ENCODE measurements at regions not wholly inside any gene's neighbourhood (a gene's known extent, or its start where the extent isn't known, plus 50 kb on each side); places are given as distances from the start of the nearest gene placed in this dataset.

GRCh38 chr10:93221171-93221496 lies 147.4 kb downstream of the CYP26A1 start:
- Histone ChIP-seq H3K4me1 (ENCODE audit: control insufficient read depth, extremely low read depth, insufficient read depth, low read length) (no peaks in the 10 kb centered on the region), H3K36me3 (ENCODE audit: control insufficient read depth in 2 of 2, extremely low read depth in 1 of 2, insufficient read depth in 2 of 2, low read length in 2 of 2) (no peaks in the 10 kb centered on the region), H3K9me3 (replicated peaks; ENCODE audit: control insufficient read depth, insufficient read depth, low read length) (no peaks in the 10 kb centered on the region), H2AFZ (ENCODE audit: low read depth, low read length) (no peak overlapping the region), H3K27me3 (ENCODE audit: control insufficient read depth in 2 of 2, insufficient read depth in 2 of 2, low read length in 2 of 2) (peaks cover 3 to 14% of the 10 kb centered on the region in 2 experiments), H3K4me3 (replicated peaks in 1 of 3; ENCODE audit: insufficient read depth in 1 of 3, low read depth in 1 of 3, low read length in 3 of 3) (no peak overlapping the region), H3K9ac (replicated peaks; ENCODE audit: extremely low read depth, insufficient read depth, low read length) (no peak overlapping the region), H3K9me1 (replicated peaks; ENCODE audit: control insufficient read depth, extremely low read depth, insufficient read depth, low read length) (no peaks in the 10 kb centered on the region), H4K20me1 (replicated peaks; ENCODE audit: control insufficient read depth, extremely low read depth, insufficient read depth, low read length) (no peaks in the 10 kb centered on the region), H3K27ac (ENCODE audit: insufficient read depth, low read depth, low read length) (no peak overlapping the region), H3K79me2 (ENCODE audit: control insufficient read depth, insufficient read depth, low read length) (no peaks in the 10 kb centered on the region), H3K4me2 (ENCODE audit: insufficient read depth, low read length) (no peak overlapping the region)
- POLR2A ChIA-PET: no interaction called here
- FAIRE-seq (no peak), DNase-seq (ENCODE audit: low read depth, low spot score) (no peak)
- intact Hi-C loops (cut with micrococcal nuclease): no loop called here
- dilution Hi-C loops (cut with MboI; ENCODE audit: extremely low pct_ligation_motif_present, low sequenced_read_pairs): no loop called here
- BruUV-seq (replicated peaks): no TSS peak
- CTCF ChIA-PET: no interaction called here
- TF ChIP-seq CTCF (IDR thresholded peaks at IDR 0.05; ENCODE audit: extremely low read depth in 1 of 2, insufficient read depth in 1 of 2, low read depth in 1 of 2, low read length in 2 of 2): no peak
- TF ChIP-seq EZH2 (IDR thresholded peaks at IDR 0.05; ENCODE audit: borderline replicate concordance, low read depth, low read length, severe bottlenecking): no peak
- TF ChIP-seq MYC (IDR thresholded peaks at IDR 0.05; ENCODE audit: low read depth, low read length): no peak
- no peak for TF ChIP-seq FOS (IDR thresholded peaks at IDR 0.05; ENCODE audit: borderline replicate concordance, insufficient read depth, low read length)
- no peak for TF ChIP-seq JUN (IDR thresholded peaks at IDR 0.05; ENCODE audit: borderline replicate concordance, insufficient read depth, insufficient read length, low read depth)
- TF ChIP-seq MAX (IDR thresholded peaks at IDR 0.05; ENCODE audit: insufficient read depth, insufficient read length): no peak
- TF ChIP-seq POLR2AphosphoS5 (IDR thresholded peaks at IDR 0.05; ENCODE audit: insufficient read depth, low read depth, low read length): no peak
- no peak for TF ChIP-seq POLR2A (IDR thresholded peaks at IDR 0.05; ENCODE audit: low read depth, low read length)
- no peak for TF ChIP-seq GATA2 (IDR thresholded peaks at IDR 0.05; ENCODE audit: insufficient read depth, insufficient read length, low read depth, low read length)
